Keratinocyte (primary cell): ENCODE measurements at regions not wholly inside any gene's neighbourhood (a gene's known extent, or its start where the extent isn't known, plus 50 kb on each side); places are given as distances from the start of the nearest gene placed in this dataset.

ENCODE experiments used
- DNase-seq: peaks from one replicate; pipeline ENCODE4 v3.0.0-alpha.2; 2011; ENCODE audit warnings: low read depth, missing footprints, low spot score
- FAIRE-seq: peaks from 2 replicates; lab custom pipeline; 2011; peaks lifted over from hg19 to GRCh38; lab: Jason Lieb, UNC
- H2AFZ ChIP-seq: 2 replicates; pipeline ENCODE4 v1.6.0; 2012; ENCODE audit warnings: low read length, control low read depth, inconsistent platforms; ENCODE audit not compliant: control insufficient read depth
- H3K27ac ChIP-seq: 2 replicates; pipeline ENCODE4 v1.5.1; 2011; ENCODE audit warnings: low read length; ENCODE audit not compliant: control insufficient read depth, insufficient read depth
- H3K27me3 ChIP-seq: 3 replicates; pipeline ENCODE4 v1.6.0; 2011; ENCODE audit warnings: low read length; ENCODE audit not compliant: control insufficient read depth, insufficient read depth; ENCODE audit errors: extremely low read depth
- H3K36me3 ChIP-seq, 2 experiments: 2 replicates in 1 of 2; 3 replicates in 1 of 2; pipeline ENCODE4 v1.5.1; 2011; ENCODE audit warnings: low read length in 2 of 2, mild to moderate bottlenecking in 1 of 2; ENCODE audit not compliant: control insufficient read depth in 2 of 2, insufficient read depth in 2 of 2; ENCODE audit errors: extremely low read depth in 1 of 2
- H3K4me1 ChIP-seq: 3 replicates; pipeline ENCODE4 v1.5.1; 2011; ENCODE audit warnings: low read length; ENCODE audit not compliant: control insufficient read depth, insufficient read depth; ENCODE audit errors: extremely low read depth
- H3K4me2 ChIP-seq: 3 replicates; pipeline ENCODE4 v1.6.0; 2011; ENCODE audit warnings: low read depth, low read length; ENCODE audit not compliant: control insufficient read depth, insufficient read depth; ENCODE audit errors: extremely low read depth
- H3K4me3 ChIP-seq, 3 experiments: fragments of 200-600 bp in 1 of 3; sonication (generic) in 1 of 3; 2 replicates in 2 of 3; 3 replicates in 1 of 3; pipeline ENCODE4 v1.5.1; 2011 to 2016; ENCODE audit warnings: low read length in 3 of 3, mild to moderate bottlenecking in 3 of 3, control low read depth in 2 of 3, inconsistent platforms in 1 of 3, low read depth in 1 of 3, mixed read lengths in 1 of 3, mixed run types in 1 of 3, moderate library complexity in 1 of 3; ENCODE audit not compliant: control insufficient read depth in 2 of 3, insufficient read depth in 2 of 3; ENCODE audit errors: extremely low read depth in 1 of 3
- H3K79me2 ChIP-seq: 2 replicates; pipeline ENCODE4 v1.6.0; 2012; ENCODE audit warnings: low read length; ENCODE audit not compliant: control insufficient read depth, insufficient read depth
- H3K9ac ChIP-seq: 3 replicates; pipeline ENCODE4 v1.6.0; 2011; ENCODE audit warnings: low read length; ENCODE audit not compliant: control insufficient read depth, insufficient read depth; ENCODE audit errors: extremely low read depth
- H3K9me1 ChIP-seq: 3 replicates; pipeline ENCODE4 v1.6.0; 2011; ENCODE audit warnings: low read length; ENCODE audit not compliant: control insufficient read depth, insufficient read depth; ENCODE audit errors: extremely low read depth
- H3K9me3 ChIP-seq: 2 replicates; pipeline ENCODE4 v1.5.1; 2012; ENCODE audit warnings: low read depth, low read length; ENCODE audit not compliant: control insufficient read depth
- H4K20me1 ChIP-seq: 3 replicates; pipeline ENCODE4 v1.6.0; 2011; ENCODE audit warnings: low read length; ENCODE audit not compliant: control insufficient read depth, insufficient read depth; ENCODE audit errors: extremely low read depth
- CTCF ChIP-seq, 3 experiments: IDR thresholded peaks in 1 of 3; conservative IDR thresholded peaks in 1 of 3; optimal IDR thresholded peaks in 1 of 3; 2 replicates in 2 of 3; 3 replicates in 1 of 3; pipeline versions ENCODE3 to v1.5.1; 2011; ENCODE audit warnings: low read length in 3 of 3, mild to moderate bottlenecking in 3 of 3, moderate library complexity in 2 of 3, control low read depth in 1 of 3, inconsistent platforms in 1 of 3; ENCODE audit not compliant: insufficient read depth in 2 of 3; ENCODE audit errors: extremely low read depth in 1 of 3
- EZH2 ChIP-seq: IDR thresholded peaks from one replicate; pipeline ENCODE4 v1.6.1; 2012; ENCODE audit warnings: inconsistent platforms, mild to moderate bottlenecking, low read length, moderate library complexity
- dilution Hi-C: fragments of 300-500 bp; cut with MboI; formaldehyde crosslinking; loops from one replicate; pipeline ENCODE4 v1.7.0; 2020; ENCODE audit warnings: low sequenced_read_pairs; ENCODE audit not compliant: extremely low pct_ligation_motif_present

DNA sequence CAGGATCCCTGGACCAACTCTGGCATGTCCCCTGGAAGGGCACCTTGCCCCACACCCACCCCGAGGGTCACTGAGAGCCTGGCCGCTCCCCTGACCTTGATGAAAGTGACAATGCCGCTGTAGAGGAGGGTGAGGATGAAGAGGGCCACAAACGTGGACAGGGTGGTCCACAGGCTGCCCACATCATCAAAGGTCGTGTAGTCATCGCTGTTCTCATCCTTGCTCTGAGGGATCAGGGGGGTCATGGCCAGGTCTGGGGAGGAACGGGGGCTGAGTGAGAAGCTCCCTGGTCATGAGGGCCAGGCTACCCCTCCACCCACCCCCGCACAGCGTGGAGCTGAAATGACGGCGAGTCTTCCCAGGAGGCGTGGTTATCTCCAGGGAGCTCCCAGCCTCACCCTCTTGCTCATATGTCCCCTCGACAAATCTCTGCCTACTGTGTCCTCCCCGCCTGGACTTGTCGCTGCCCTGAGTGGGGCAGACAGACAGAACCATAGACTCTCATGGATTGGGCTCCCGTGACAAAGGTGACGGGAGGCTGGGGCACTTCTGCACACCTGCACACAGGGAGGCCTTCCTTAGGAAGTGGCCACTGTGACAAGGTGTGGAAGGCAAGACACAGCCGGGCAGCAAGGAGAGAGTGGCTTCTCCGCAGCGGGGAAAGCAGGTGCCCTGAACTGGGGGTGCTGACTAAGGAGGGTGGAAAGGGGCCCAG is 311.1 kb downstream of the TMEM121 start:
- Histone ChIP-seq H3K9ac (no peak overlapping the region), H3K9me3 (peaks cover 23% of the 10 kb centered on the region), H3K27ac (no peak overlapping the region), H3K9me1 (no peaks in the 10 kb centered on the region), H2AFZ (no peak overlapping the region), H3K4me3 (no peak overlapping the region), H3K36me3 (no peaks in the 10 kb centered on the region), H3K4me1 (no peaks in the 10 kb centered on the region), H3K27me3 (no peaks in the 10 kb centered on the region), H3K4me2 (no peak overlapping the region), H4K20me1 (no peaks in the 10 kb centered on the region), H3K79me2 (no peaks in the 10 kb centered on the region)
- TF ChIP-seq CTCF (optimal IDR thresholded peaks at IDR 0.05 in 1 of 3, IDR thresholded peaks at IDR 0.05 in 1 of 3, conservative IDR thresholded peaks at IDR 0.05 in 1 of 3; ENCODE audit: extremely low read depth in 1 of 3, insufficient read depth in 2 of 3, low read length in 3 of 3) (no peak), EZH2 (no peak)
- FAIRE-seq, result no peak
- DNase-seq, result no peak
- dilution Hi-C loops, result no loop called here

- TF ChIP-seq EZH2, result no peak
- no peak for TF ChIP-seq CTCF (optimal IDR thresholded peaks at IDR 0.05 in 1 of 3, IDR thresholded peaks at IDR 0.05 in 1 of 3, conservative IDR thresholded peaks at IDR 0.05 in 1 of 3; ENCODE audit: extremely low read depth in 1 of 3, insufficient read depth in 2 of 3, low read length in 3 of 3)
- H3K36me3 ChIP-seq, result no peaks in the 10 kb centered on the region
- FAIRE-seq, result no peak
Observed at GRCh38 chr14:105838107-105838506, 311.7 kb downstream of the TMEM121 start.

More at GRCh38 chr14:105838107-105838506, 311.7 kb downstream of the TMEM121 start:
- H3K9me1 ChIP-seq, result no peaks in the 10 kb centered on the region
- H2AFZ ChIP-seq, result no peak overlapping the region
- no peak overlapping the region for H3K9ac ChIP-seq
- dilution Hi-C loops, result no loop called here
- no peak for DNase-seq
- H3K4me1 ChIP-seq, result no peaks in the 10 kb centered on the region
- H3K4me2 ChIP-seq, result no peak overlapping the region
- H3K79me2 ChIP-seq, result no peaks in the 10 kb centered on the region
- no peaks in the 10 kb centered on the region for H4K20me1 ChIP-seq
- no peak overlapping the region for H3K4me3 ChIP-seq
- H3K9me3 ChIP-seq, result peaks cover 23% of the 10 kb centered on the region
- no peak overlapping the region for H3K27ac ChIP-seq
- no peaks in the 10 kb centered on the region for H3K27me3 ChIP-seq
